Colonic mucosa (tissue), 4 donors: ENCODE measurements at regions not wholly inside any gene's neighbourhood (a gene's known extent, or its start where the extent isn't known, plus 50 kb on each side); places are given as distances from the start of the nearest gene placed in this dataset.

Experiments
- DNase-seq: peaks from one replicate; pipeline ENCODE4 v3.0.0-alpha.2; 2020
- H3K27ac ChIP-seq: fragments of 200-600 bp; one replicate; pipeline ENCODE4 v1.8.0; 2021
- H3K27me3 ChIP-seq: fragments of 200-600 bp; one replicate; pipeline ENCODE4 v1.8.0; 2021
- H3K36me3 ChIP-seq: fragments of 200-600 bp; one replicate; pipeline ENCODE4 v1.8.0; 2021
- H3K4me1 ChIP-seq: fragments of 200-600 bp; one replicate; pipeline ENCODE4 v1.8.0; 2021; ENCODE audit warnings: mild to moderate bottlenecking
- H3K4me3 ChIP-seq: fragments of 200-600 bp; one replicate; pipeline ENCODE4 v1.8.0; 2021
- H3K9ac ChIP-seq, 2 donors: one replicate each; pipeline ENCODE4 v1.7.0; 2013; ENCODE audit warnings: control low read depth in 2 of 2, low read depth in 2 of 2, low read length in 2 of 2
- H3K9me3 ChIP-seq: fragments of 200-600 bp; one replicate; pipeline ENCODE4 v1.8.0; 2021
- CTCF ChIP-seq: fragments of 200-600 bp; IDR thresholded peaks from one replicate; pipeline ENCODE4 v1.8.0; 2022; ENCODE audit warnings: antibody characterized with exemption, mild to moderate bottlenecking
- intact Hi-C: fragments of 100-400 bp; cut with DNase I; formaldehyde crosslinking; loops from one replicate; pipeline ENCODE4 v1.14.1; 2022
- donor health status: healthy.
- donor health status: DM: no; HTN: no; CAD: no.
- donor health status: DM: no; HTN: no; CAD: no.

- Histone ChIP-seq H3K4me1 (no peaks in the 10 kb centered on the region), H3K27ac (no peak overlapping the region), H3K4me3 (no peak overlapping the region), H3K36me3 (no peaks in the 10 kb centered on the region), H3K27me3 (no peaks in the 10 kb centered on the region), H3K9ac (no peak overlapping the region), H3K9me3 (no peaks in the 10 kb centered on the region)
- no peak for DNase-seq
- no peak for TF ChIP-seq CTCF
- intact Hi-C loops: no loop called here
Observed at GRCh38 chr20:11128220-11128718, 454.5 kb upstream of the JAG1 start.

- Histone ChIP-seq H3K4me1 (no peaks in the 10 kb centered on the region), H3K4me3 (no peak overlapping the region), H3K36me3 (no peaks in the 10 kb centered on the region), H3K27ac (no peak overlapping the region), H3K27me3 (no peaks in the 10 kb centered on the region), H3K9ac (no peak overlapping the region), H3K9me3 (no peaks in the 10 kb centered on the region)
- intact Hi-C loops: no loop called here
- no peak for DNase-seq
- no peak for TF ChIP-seq CTCF
Observed at GRCh38 chr20:11128721-11129120, 454.9 kb upstream of the JAG1 start.

GRCh38 chr20:11130554-11131166 lies 456.9 kb upstream of the JAG1 start:
- H3K9ac ChIP-seq: no peak overlapping the region
- H3K27me3 ChIP-seq: no peaks in the 10 kb centered on the region
- H3K27ac ChIP-seq: no peak overlapping the region
- H3K9me3 ChIP-seq: no peaks in the 10 kb centered on the region
- TF ChIP-seq CTCF: no peak
- no peaks in the 10 kb centered on the region for H3K36me3 ChIP-seq
- DNase-seq: no peak
- intact Hi-C loops: no loop called here
- no peak overlapping the region for H3K4me3 ChIP-seq
- no peaks in the 10 kb centered on the region for H3K4me1 ChIP-seq

GRCh38 chr20:11132819-11133415 lies 459.1 kb upstream of the JAG1 start:
- Histone ChIP-seq H3K27ac (no peak overlapping the region), H3K9ac (no peak overlapping the region), H3K4me3 (no peak overlapping the region), H3K36me3 (no peaks in the 10 kb centered on the region), H3K9me3 (no peaks in the 10 kb centered on the region), H3K27me3 (no peaks in the 10 kb centered on the region), H3K4me1 (no peaks in the 10 kb centered on the region)
- intact Hi-C loops: no loop called here
- no peak for TF ChIP-seq CTCF
- no peak for DNase-seq

- H3K4me3 ChIP-seq: no peak overlapping the region
Observed at GRCh38 chr20:11136691-11137090, 462.9 kb upstream of the JAG1 start.

More at GRCh38 chr20:11136691-11137090, 462.9 kb upstream of the JAG1 start:
- Histone ChIP-seq H3K27ac (no peak overlapping the region), H3K9me3 (no peaks in the 10 kb centered on the region), H3K4me1 (no peaks in the 10 kb centered on the region), H3K9ac (no peak overlapping the region), H3K27me3 (no peaks in the 10 kb centered on the region), H3K36me3 (no peaks in the 10 kb centered on the region)
- no peak for DNase-seq
- intact Hi-C loops: no loop called here
- TF ChIP-seq CTCF: no peak
